Stimulated activated naive B cell treated with anti-CD40 and anti-IgM and Interleukin-4, amounts not matched to agents 10 μg/mL and 1 μg/mL and 100 μg/mL, for 72 hours (primary cell): ENCODE measurements at regions not wholly inside any gene's neighbourhood (a gene's known extent, or its start where the extent isn't known, plus 50 kb on each side); places are given as distances from the start of the nearest gene placed in this dataset.

ENCODE experiments used
- ATAC-seq, 2 donors: fragments of 150-1000 bp; cut with Tn5 transposase; replicated peaks; 2 replicates each; pipeline ENCODE4 v1.10.0; 2021; ENCODE audit warnings: moderate library complexity in 1 of 2
- DNase-seq: peaks from one replicate; pipeline ENCODE4 v3.0.0; 2021
- H3K27ac Mint-ChIP-seq: one replicate; pipeline ENCODE4 v1.8.0; 2022; ENCODE audit warnings: mild to moderate bottlenecking, mixed read lengths
- H3K27me3 Mint-ChIP-seq, 2 donors: one replicate each; pipeline ENCODE4 v1.8.0; 2022; ENCODE audit warnings: mixed read lengths in 2 of 2
- H3K36me3 Mint-ChIP-seq, 2 donors: one replicate each; pipeline ENCODE4 v1.8.0; 2022; ENCODE audit warnings: mixed read lengths in 2 of 2, mild to moderate bottlenecking in 1 of 2
- H3K4me1 Mint-ChIP-seq, 2 donors: one replicate each; pipeline ENCODE4 v1.8.0; 2022; ENCODE audit warnings: mixed read lengths in 2 of 2, mild to moderate bottlenecking in 1 of 2
- H3K4me3 Mint-ChIP-seq, 2 donors: one replicate each; pipeline ENCODE4 v1.8.0; 2022; ENCODE audit warnings: mild to moderate bottlenecking in 2 of 2, mixed read lengths in 2 of 2, moderate library complexity in 1 of 2
- H3K9me3 Mint-ChIP-seq, 2 donors: one replicate each; pipeline ENCODE4 v1.8.0; 2022; ENCODE audit warnings: mixed read lengths in 2 of 2, mild to moderate bottlenecking in 1 of 2

DNA sequence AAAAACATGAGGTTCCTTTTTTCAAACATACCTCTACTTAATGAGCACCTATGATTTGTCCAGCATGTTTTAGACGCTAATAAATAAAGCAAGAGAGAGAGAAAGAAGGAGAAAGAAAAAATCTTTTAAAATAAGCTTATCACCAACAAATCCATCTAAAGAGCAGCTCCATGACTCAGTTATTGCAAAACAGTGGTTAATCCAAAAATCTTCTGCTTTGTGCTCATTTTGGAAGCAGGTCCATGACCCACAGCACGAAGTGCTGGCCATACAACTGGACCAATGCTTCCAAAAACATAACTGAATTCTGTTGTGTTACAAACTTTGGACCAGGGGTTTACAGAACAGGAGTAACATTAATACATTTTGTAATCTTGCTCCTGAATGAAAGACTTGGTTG is 696.6 kb downstream of the KCNA4 start:
- Mint-ChIP-seq H3K4me1 (no peaks in the 10 kb centered on the region), H3K36me3 (no peaks in the 10 kb centered on the region), H3K27ac (no peak overlapping the region), H3K27me3 (no peaks in the 10 kb centered on the region), H3K4me3 (no peak overlapping the region), H3K9me3 (peaks cover 1 to 3% of the 10 kb centered on the region in 2 donors)
- DNase-seq, result no peak
- no peak for ATAC-seq

DNA sequence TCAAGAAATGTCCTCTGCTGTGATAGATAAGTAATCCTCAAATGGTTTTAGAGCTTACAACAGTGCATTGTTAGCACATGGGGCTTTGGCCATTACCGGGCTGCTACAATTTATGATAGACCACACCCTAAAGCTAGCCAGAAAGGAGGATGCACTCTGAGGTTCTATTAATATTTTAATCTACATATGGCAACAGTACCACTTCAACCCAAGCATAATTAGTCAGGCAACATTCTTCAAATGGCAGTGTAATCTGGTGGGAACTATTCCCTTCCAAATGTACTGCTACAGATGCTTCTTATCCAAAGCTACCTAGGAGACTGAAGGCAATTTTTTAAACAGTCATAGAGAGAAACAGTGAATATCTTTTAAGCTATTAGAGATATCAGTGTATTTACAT is 697.6 kb downstream of the KCNA4 start:
- Mint-ChIP-seq H3K4me3 (no peak overlapping the region), H3K9me3 (peaks cover 1 to 3% of the 10 kb centered on the region in 2 donors), H3K27ac (no peak overlapping the region), H3K4me1 (no peaks in the 10 kb centered on the region), H3K36me3 (no peaks in the 10 kb centered on the region), H3K27me3 (no peaks in the 10 kb centered on the region)
- no peak for DNase-seq
- no peak for ATAC-seq

DNA sequence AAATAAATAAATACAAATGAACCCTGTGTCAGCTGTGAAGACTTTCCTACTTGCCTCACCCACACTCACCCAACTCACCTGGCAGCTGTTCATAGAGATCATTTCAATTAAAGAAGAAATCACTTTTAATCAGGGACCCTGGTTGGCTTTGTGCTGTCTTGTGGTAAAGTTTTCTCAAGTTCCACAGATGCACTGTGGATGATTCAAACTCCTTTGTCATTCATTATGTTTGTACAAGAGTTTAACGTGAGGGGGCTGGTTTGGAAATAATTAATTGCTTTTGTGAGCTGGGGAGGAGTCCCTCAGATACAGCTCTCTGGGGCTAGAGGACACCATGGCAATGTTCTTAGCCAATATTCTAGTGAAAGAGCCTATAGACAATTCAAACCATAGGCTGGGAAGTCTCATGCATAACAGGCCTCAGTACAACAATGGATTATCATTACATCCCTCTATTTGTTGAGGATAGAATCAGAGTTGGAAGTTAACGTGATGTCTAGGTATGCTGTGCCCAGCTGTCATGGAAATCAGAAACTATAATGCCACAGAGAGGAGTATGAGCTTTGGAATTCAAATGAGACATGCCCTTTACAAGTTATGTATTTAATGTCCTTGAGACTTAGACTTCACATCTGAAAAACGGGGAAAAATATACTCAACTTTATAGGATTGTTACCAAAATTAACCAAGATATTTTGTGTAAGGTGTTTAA is 698.5 kb downstream of the KCNA4 start:
- Mint-ChIP-seq H3K9me3 (peaks cover 0 to 3% of the 10 kb centered on the region in 2 donors), H3K4me1 (no peaks in the 10 kb centered on the region), H3K27me3 (no peaks in the 10 kb centered on the region), H3K36me3 (no peaks in the 10 kb centered on the region), H3K4me3 (no peak overlapping the region), H3K27ac (no peak overlapping the region)
- DNase-seq, result no peak
- ATAC-seq, result no peak

DNA sequence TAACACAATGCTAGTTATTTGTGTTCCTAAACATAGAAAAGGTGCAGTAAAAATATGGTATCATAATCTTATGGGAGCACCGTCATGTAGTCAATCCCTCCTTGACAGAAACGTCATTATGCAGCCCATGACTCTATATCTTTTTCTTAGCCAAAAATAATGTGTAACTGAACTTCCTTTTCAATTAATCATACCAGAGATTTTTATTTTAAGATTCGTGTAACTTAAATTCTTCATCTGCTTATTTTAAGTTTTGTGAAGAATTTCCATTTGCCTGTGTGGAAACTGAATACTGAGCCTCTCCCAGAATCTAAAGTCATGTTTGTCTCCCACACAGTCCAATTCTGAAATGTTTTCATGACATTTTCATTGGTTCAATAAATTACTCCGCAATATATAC is 699.1 kb downstream of the KCNA4 start:
- Mint-ChIP-seq H3K4me3 (no peak overlapping the region), H3K9me3 (peaks cover 3% of the 10 kb centered on the region in 2 donors), H3K27me3 (no peaks in the 10 kb centered on the region), H3K4me1 (no peaks in the 10 kb centered on the region), H3K27ac (no peak overlapping the region), H3K36me3 (no peaks in the 10 kb centered on the region)
- no peak for ATAC-seq
- no peak for DNase-seq

DNA sequence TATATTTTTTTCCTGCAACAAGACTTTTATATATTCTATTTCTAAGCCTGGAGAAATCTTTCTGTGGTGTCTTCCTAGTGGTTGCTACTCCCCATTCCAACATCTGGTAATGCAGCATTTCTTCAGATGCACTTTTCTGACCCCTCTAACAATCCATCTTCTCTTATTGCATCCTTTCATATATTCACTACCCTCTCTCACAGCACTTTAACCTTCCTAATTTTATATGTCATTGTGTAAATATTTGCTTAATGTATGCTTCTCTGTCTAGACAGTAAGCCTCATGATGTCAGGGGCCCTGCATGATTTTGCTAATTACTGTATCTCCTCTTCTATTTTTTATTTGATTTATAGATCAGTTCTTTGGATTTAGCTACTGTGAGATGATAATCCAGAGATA is 701.6 kb downstream of the KCNA4 start:
- Mint-ChIP-seq H3K4me3 (no peak overlapping the region), H3K27ac (no peak overlapping the region), H3K27me3 (no peaks in the 10 kb centered on the region), H3K36me3 (no peaks in the 10 kb centered on the region), H3K9me3 (peaks cover 0 to 8% of the 10 kb centered on the region in 2 donors), H3K4me1 (no peaks in the 10 kb centered on the region)
- DNase-seq (no peak), ATAC-seq (no peak)

DNA sequence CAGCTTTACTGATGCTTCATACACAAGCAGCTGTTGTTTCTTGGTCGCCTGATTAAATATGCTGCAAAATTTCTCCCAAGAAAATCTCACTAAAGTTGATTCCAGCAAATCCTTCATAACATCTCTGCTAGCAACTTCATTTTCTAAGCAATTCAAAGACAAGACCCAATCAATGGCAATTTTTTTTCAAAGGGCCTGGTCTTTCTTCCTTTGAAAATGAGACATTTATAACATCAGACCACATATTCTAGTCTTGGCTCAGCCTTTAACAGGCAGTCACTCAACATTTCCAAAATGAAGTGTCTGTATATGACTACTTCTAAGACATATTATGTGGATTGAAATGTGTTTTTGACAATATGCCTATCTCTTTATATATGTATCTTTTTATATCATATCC is 702.6 kb downstream of the KCNA4 start:
- Mint-ChIP-seq H3K27me3 (no peaks in the 10 kb centered on the region), H3K4me3 (no peak overlapping the region), H3K4me1 (no peaks in the 10 kb centered on the region), H3K9me3 (peaks cover 0 to 8% of the 10 kb centered on the region in 2 donors), H3K27ac (no peak overlapping the region), H3K36me3 (no peaks in the 10 kb centered on the region)
- ATAC-seq (no peak), DNase-seq (no peak)

DNA sequence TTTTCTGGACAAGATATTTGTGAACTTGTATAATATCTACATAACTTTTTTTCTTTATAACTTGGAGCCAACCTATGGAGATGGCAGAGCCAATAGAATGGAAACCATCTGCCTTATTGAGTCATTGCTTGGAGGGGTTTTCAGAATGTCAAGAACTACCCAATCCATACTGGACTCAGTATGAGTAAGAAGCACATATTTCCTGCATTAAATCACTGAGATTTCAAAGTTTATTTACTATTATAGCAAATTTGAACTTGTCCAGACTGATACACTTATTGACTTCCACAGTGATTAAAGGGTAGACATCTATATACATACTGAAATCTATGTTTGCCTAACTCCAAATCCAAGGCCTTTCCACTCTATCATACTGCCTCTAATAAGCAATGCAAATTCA is 704.0 kb downstream of the KCNA4 start:
- DNase-seq, result no peak

DNA sequence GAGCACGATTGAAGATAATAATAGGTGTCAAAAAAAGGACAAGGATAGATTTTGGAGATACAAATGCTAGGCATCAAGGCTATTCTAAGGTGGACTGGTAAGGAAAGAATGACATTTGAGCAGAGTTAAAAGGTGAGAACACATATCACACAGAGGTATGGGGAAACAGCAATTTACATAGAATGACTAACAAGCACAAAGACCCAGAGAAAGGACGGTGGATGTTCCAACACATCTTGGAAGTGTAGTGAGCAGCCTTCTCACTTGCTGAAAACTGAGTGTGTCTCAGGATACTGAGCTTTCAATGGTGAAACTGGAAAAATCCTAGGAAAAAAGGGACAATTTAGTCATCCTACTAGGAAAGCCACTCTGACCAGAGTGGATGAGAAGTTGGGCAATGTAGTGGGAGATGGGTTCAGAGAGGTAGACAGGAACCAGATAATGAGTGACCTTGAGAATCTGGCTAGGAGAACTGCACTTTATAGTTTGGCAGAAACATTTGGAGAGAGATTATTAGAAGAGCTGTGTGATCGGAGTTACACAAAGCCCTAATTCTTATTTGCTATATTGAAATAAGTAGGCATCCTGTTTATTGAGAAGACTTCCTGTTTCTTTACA is 706.0 kb downstream of the KCNA4 start:
- H3K36me3 Mint-ChIP-seq, result no peaks in the 10 kb centered on the region
- H3K4me3 Mint-ChIP-seq, result no peak overlapping the region
- ATAC-seq, result no peak
- H3K27me3 Mint-ChIP-seq, result no peaks in the 10 kb centered on the region
- no peaks in the 10 kb centered on the region for H3K4me1 Mint-ChIP-seq
- no peak for DNase-seq
- H3K27ac Mint-ChIP-seq, result no peak overlapping the region
- H3K9me3 Mint-ChIP-seq, result peaks cover 0 to 10% of the 10 kb centered on the region in 2 donors

More for the DNA sequence above, 704.0 kb downstream of the KCNA4 start:
- Mint-ChIP-seq H3K27ac (no peak overlapping the region), H3K4me3 (no peak overlapping the region), H3K4me1 (no peaks in the 10 kb centered on the region), H3K9me3 (peaks cover 0 to 8% of the 10 kb centered on the region in 2 donors), H3K27me3 (no peaks in the 10 kb centered on the region), H3K36me3 (no peaks in the 10 kb centered on the region)
- ATAC-seq, result no peak

DNA sequence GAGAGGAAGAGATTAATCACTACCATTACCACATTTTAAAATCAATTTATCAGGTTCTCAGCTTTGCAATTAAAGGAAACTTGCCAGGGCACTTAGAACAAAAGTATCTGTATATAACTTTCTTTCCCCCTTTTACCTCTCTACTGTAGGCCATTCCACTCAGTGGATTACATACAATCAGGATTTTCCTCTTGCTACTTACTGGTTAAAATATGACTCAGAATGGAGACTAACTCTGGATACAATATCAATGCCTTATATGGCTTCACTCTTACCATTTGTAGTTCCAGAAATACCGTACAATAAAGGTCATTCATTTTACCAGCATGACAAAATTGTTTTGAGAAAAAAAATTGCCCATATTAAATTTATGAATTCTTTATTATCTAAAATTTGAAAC is 706.8 kb downstream of the KCNA4 start:
- Mint-ChIP-seq H3K4me1 (no peaks in the 10 kb centered on the region), H3K27me3 (no peaks in the 10 kb centered on the region), H3K9me3 (peaks cover 0 to 10% of the 10 kb centered on the region in 2 donors), H3K27ac (no peak overlapping the region), H3K4me3 (no peak overlapping the region), H3K36me3 (no peaks in the 10 kb centered on the region)
- no peak for ATAC-seq
- DNase-seq, result no peak

DNA sequence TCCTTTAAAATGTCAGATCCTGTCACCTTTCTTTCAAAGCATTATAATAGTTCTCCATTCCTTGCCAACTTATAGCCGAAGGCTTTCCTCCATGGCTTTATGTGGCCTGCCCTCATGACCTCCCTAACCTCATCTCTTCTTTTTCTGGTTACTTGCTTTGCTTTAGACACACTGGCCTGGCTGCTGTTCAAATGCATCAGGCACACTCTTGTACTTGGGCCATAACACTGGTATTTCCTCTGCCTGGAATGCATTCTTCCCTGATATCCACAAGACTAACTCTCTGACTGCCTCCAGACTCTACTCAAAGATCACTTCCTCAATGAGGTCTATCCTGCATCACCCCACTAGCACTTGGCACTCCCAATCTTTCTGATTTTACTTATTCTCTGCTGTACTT is 710.3 kb downstream of the KCNA4 start:
- Mint-ChIP-seq H3K4me1 (no peaks in the 10 kb centered on the region), H3K36me3 (no peaks in the 10 kb centered on the region), H3K9me3 (peaks cover 4 to 9% of the 10 kb centered on the region in 2 donors), H3K27me3 (no peaks in the 10 kb centered on the region), H3K4me3 (no peak overlapping the region), H3K27ac (no peak overlapping the region)
- no peak for ATAC-seq
- DNase-seq, result no peak

DNA sequence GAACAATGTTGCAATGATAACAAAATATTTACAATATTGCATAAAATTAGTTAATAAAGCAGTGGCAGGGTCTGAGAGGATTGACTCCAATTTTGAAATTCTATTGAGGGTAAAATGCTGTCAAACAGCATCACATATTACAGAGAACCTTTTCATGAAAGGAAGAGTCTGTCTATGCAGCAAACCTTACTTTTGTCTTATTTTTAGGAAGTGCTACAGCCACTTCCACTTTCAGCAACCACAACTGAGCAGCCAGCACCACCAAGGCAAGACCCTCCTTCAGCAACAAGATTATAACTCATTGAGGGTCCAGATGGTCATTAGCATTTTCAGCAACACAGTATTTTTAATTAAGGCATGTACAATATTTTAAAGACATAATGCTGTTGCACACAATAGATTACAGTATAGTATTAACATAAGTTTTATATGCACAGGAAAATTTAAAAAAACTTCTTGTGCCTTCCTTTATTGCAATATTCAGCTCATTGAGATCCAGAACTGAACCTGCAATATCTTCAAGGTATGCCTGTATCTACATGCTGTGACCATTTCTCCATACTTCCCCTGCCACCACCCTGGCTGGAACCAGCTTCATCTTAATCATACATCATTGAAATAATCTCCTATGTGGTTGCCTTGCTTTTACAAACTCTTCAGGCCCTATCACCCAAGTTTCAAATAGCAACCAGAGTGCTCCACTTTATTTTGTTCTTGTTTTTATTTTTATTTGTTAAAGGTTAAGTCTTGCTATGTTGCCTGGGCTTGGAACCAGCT is 711.2 kb downstream of the KCNA4 start:
- Mint-ChIP-seq H3K4me1 (no peaks in the 10 kb centered on the region), H3K9me3 (peaks cover 4 to 5% of the 10 kb centered on the region in 2 donors), H3K4me3 (no peak overlapping the region), H3K27ac (no peak overlapping the region), H3K27me3 (no peaks in the 10 kb centered on the region), H3K36me3 (no peaks in the 10 kb centered on the region)
- DNase-seq (no peak), ATAC-seq (no peak)

DNA sequence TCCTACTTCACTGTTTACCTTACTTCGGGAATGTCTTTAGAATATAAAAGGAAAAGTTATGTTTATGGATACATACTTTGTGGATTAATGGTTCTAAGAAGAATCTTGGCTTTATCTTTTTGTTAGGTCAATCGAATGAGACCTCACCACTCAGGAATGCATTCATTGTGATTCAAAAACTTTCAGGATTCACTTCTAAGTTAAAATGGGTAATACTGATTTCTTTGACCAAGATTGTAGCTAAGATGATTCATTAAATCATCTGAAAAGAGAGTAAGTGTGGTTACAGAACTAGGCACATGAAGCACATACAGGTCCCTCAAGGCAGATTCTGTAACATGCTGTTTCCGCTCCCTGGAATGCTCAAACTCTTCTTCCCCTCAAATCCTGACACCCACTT is 716.4 kb downstream of the KCNA4 start:
- Mint-ChIP-seq H3K27ac (no peak overlapping the region), H3K4me3 (no peak overlapping the region), H3K27me3 (no peaks in the 10 kb centered on the region), H3K4me1 (no peaks in the 10 kb centered on the region), H3K9me3 (peaks cover 3 to 8% of the 10 kb centered on the region in 2 donors), H3K36me3 (no peaks in the 10 kb centered on the region)
- no peak for ATAC-seq
- no peak for DNase-seq

DNA sequence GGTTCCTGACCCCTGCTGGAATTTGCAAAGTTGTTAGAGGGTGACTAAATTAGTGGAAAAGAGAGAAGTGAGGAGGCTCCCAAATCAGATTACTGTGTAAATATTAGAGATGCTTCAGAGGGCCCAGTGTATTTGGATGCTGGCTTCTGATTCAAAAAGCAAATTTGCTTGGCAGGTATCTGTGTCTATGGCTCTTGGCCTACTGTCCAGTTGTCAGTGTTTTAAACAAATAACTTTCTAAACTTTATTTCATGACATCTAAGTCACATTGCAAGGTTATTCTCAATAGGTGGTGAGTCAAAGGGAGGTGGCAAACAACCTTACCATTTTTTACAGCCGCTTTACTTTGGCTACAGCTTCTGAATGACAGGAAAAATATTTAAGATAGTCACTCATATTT is 720.1 kb downstream of the KCNA4 start:
- Mint-ChIP-seq H3K4me1 (no peaks in the 10 kb centered on the region), H3K4me3 (no peak overlapping the region), H3K27me3 (no peaks in the 10 kb centered on the region), H3K36me3 (no peaks in the 10 kb centered on the region), H3K9me3 (peaks cover 1 to 4% of the 10 kb centered on the region in 2 donors), H3K27ac (no peak overlapping the region)
- DNase-seq (no peak), ATAC-seq (no peak)

DNA sequence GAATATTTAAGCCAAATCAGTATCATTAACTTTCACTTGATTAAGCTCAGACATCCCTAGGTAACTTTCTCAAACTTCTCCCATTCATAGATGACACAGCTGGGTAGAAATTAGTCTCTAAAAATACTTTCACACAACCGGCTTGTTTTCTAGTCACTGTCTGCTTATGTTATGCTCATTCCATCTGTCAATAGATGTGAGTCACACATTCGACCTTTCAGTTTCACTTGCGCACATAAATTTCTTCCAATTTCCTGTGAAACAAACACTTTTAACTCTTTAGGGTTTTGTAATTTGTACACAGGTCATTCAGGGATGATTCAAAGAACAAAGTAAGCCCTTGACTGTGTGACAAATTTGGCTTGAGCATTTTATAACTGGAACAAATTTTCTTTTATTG is 723.0 kb downstream of the KCNA4 start:
- ATAC-seq (no peak), DNase-seq (no peak)
- Mint-ChIP-seq H3K27me3 (no peaks in the 10 kb centered on the region), H3K9me3 (peaks cover 1 to 4% of the 10 kb centered on the region in 2 donors), H3K27ac (no peak overlapping the region), H3K36me3 (no peaks in the 10 kb centered on the region), H3K4me3 (no peak overlapping the region), H3K4me1 (no peaks in the 10 kb centered on the region)

DNA sequence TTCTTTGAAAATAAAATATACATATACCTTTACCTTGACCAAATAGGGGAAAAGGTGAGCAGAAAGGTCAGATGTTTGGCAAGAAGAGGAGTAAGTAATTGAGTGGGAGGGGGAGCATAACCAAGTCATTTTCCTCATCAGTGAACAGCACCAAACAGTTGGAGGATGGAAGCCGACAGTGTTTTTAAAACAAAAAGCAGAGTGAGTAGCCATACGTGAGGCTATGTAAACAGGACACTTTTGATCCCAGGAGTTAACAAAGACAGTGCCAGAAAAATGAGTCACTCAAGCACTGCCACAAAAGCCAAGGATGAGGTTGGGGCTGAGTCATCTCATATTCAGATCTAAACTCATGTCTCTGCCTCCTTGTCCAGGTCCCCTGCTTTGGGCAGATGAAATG is 734.7 kb downstream of the KCNA4 start:
- H3K27me3 Mint-ChIP-seq, result no peaks in the 10 kb centered on the region
- ATAC-seq (no peak), DNase-seq (no peak)
- no peaks in the 10 kb centered on the region for H3K36me3 Mint-ChIP-seq
- no peak overlapping the region for H3K4me3 Mint-ChIP-seq
- H3K9me3 Mint-ChIP-seq, result peaks cover 0 to 3% of the 10 kb centered on the region in 2 donors
- no peaks in the 10 kb centered on the region for H3K4me1 Mint-ChIP-seq
- H3K27ac Mint-ChIP-seq, result no peak overlapping the region
